ENCODE measurements at regions not wholly inside any gene's neighbourhood (a gene's known extent, or its start where the extent isn't known, plus 50 kb on each side); places are given as distances from the start of the nearest gene placed in this dataset.

GRCh38 chr13:111557921-111558699 is 237.7 kb downstream of the TEX29 start:
- H3K4me1 ChIP-seq (ENCODE audit: insufficient read depth, low read length) = no peaks in the 10 kb centered on the region
- POLR2A ChIA-PET = no interaction called here
- H3K36me3 ChIP-seq (ENCODE audit: insufficient read depth, low read length) = no peaks in the 10 kb centered on the region
- no peak overlapping the region for H3K4me3 ChIP-seq (ENCODE audit: low read length)
- H3K27me3 Mint-ChIP-seq = peaks cover 46% of the 10 kb centered on the region
- CTCF ChIA-PET = no interaction called here
- intact Hi-C loops (cut with DNase I, micrococcal nuclease) = no loop called here
- no peak overlapping the region for H3K4me3 Mint-ChIP-seq
- peaks cover 0 to 6% of the 10 kb centered on the region in 2 experiments for H3K27me3 ChIP-seq (ENCODE audit: control insufficient read depth in 1 of 2, insufficient read depth in 2 of 2, low read length in 2 of 2)
- TF ChIP-seq CTCF (IDR thresholded peaks at IDR 0.05) = no peak
- ATAC-seq (ENCODE audit: poor library complexity) (no peak), DNase-seq (no peak)
- no peak overlapping the region for H3K27ac ChIP-seq (ENCODE audit: low read depth in 1 of 2, low read length in 2 of 2)
- H3K9me3 Mint-ChIP-seq = no peaks in the 10 kb centered on the region
- no peaks in the 10 kb centered on the region for H3K4me1 Mint-ChIP-seq (ENCODE audit: low read depth)
- no peak overlapping the region for H3K27ac Mint-ChIP-seq
- H3K9me3 ChIP-seq (ENCODE audit: control insufficient read depth in 1 of 2, insufficient read depth in 1 of 2, low read length in 2 of 2) = peaks cover 0 to 8% of the 10 kb centered on the region in 2 experiments
- H3K36me3 Mint-ChIP-seq (ENCODE audit: low read depth) = no peaks in the 10 kb centered on the region

GRCh38 chr13:111558700-111559088 is 238.3 kb downstream of the TEX29 start:
- Mint-ChIP-seq H3K4me3 (no peak overlapping the region), H3K4me1 (ENCODE audit: low read depth) (no peaks in the 10 kb centered on the region), H3K27ac (no peak overlapping the region), H3K36me3 (ENCODE audit: low read depth) (no peaks in the 10 kb centered on the region), H3K9me3 (no peaks in the 10 kb centered on the region), H3K27me3 (peaks cover 43% of the 10 kb centered on the region)
- peaks cover 0 to 6% of the 10 kb centered on the region in 2 experiments for H3K27me3 ChIP-seq (ENCODE audit: control insufficient read depth in 1 of 2, insufficient read depth in 2 of 2, low read length in 2 of 2)
- no peak for TF ChIP-seq CTCF (IDR thresholded peaks at IDR 0.05)
- H3K4me3 ChIP-seq (ENCODE audit: low read length) = no peak overlapping the region
- CTCF ChIA-PET = no interaction called here
- H3K9me3 ChIP-seq (ENCODE audit: control insufficient read depth in 1 of 2, insufficient read depth in 1 of 2, low read length in 2 of 2) = peaks cover 0 to 8% of the 10 kb centered on the region in 2 experiments
- POLR2A ChIA-PET = no interaction called here
- no peak for DNase-seq
- no peaks in the 10 kb centered on the region for H3K36me3 ChIP-seq (ENCODE audit: insufficient read depth, low read length)
- H3K27ac ChIP-seq (ENCODE audit: low read depth in 1 of 2, low read length in 2 of 2) = no peak overlapping the region
- ATAC-seq (ENCODE audit: poor library complexity) = no peak
- no peaks in the 10 kb centered on the region for H3K4me1 ChIP-seq (ENCODE audit: insufficient read depth, low read length)
- intact Hi-C loops (cut with DNase I, micrococcal nuclease) = no loop called here

GRCh38 chr13:111559612-111560403 is 239.4 kb downstream of the TEX29 start:
- no peaks in the 10 kb centered on the region for H3K4me1 ChIP-seq (ENCODE audit: insufficient read depth, low read length)
- Mint-ChIP-seq H3K9me3 (no peaks in the 10 kb centered on the region), H3K36me3 (ENCODE audit: low read depth) (no peaks in the 10 kb centered on the region), H3K27me3 (peaks cover 50% of the 10 kb centered on the region), H3K4me1 (ENCODE audit: low read depth) (no peaks in the 10 kb centered on the region), H3K4me3 (no peak overlapping the region), H3K27ac (no peak overlapping the region)
- no peak overlapping the region for H3K27ac ChIP-seq (ENCODE audit: low read depth in 1 of 2, low read length in 2 of 2)
- POLR2A ChIA-PET = no interaction called here
- H3K36me3 ChIP-seq (ENCODE audit: insufficient read depth, low read length) = no peaks in the 10 kb centered on the region
- H3K9me3 ChIP-seq (ENCODE audit: control insufficient read depth in 1 of 2, insufficient read depth in 1 of 2, low read length in 2 of 2) = peaks cover 0 to 8% of the 10 kb centered on the region in 2 experiments
- TF ChIP-seq CTCF (IDR thresholded peaks at IDR 0.05) = no peak
- H3K4me3 ChIP-seq (ENCODE audit: low read length) = no peak overlapping the region
- CTCF ChIA-PET = no interaction called here
- DNase-seq (no peak), ATAC-seq (ENCODE audit: poor library complexity) (no peak)
- peaks cover 0 to 6% of the 10 kb centered on the region in 2 experiments for H3K27me3 ChIP-seq (ENCODE audit: control insufficient read depth in 1 of 2, insufficient read depth in 2 of 2, low read length in 2 of 2)
- intact Hi-C loops (cut with DNase I, micrococcal nuclease) = no loop called here

Data from CD4-positive, alpha-beta T cell (primary cell).